CD4-positive, alpha-beta T cell treated with Interleukin-15 for 1 hour (primary cell): ENCODE measurements at regions not wholly inside any gene's neighbourhood (a gene's known extent, or its start where the extent isn't known, plus 50 kb on each side); places are given as distances from the start of the nearest gene placed in this dataset.
"Not testable (repeated sequence)": the region's sequence is repeated elsewhere in the genome, so short reads cannot be mapped to it uniquely, and the experiment has no call there.

ENCODE experiments used
- DNase-seq: peaks from one replicate; pipeline ENCODE4 v3.0.0-alpha.2; 2020

GRCh38 chr14:28157289-28157869, 609.2 kb upstream of the FOXG1 start:
- no peak for DNase-seq

- DNase-seq: peak; percentile 16
Measured at GRCh38 chr14:28157887-28158791, 608.4 kb upstream of the FOXG1 start.

GRCh38 chr14:28161040-28161439, 605.5 kb upstream of the FOXG1 start:
- no peak for DNase-seq

GRCh38 chr14:28163233-28163632, 603.4 kb upstream of the FOXG1 start:
- no peak for DNase-seq

- DNase-seq: no peak
Measured at GRCh38 chr14:28163897-28164296, 602.7 kb upstream of the FOXG1 start.

- DNase-seq: not testable (repeated sequence)
Measured at GRCh38 chr14:28187902-28188830, 578.4 kb upstream of the FOXG1 start.

- no peak for DNase-seq
Measured at GRCh38 chr14:28196878-28197277, 569.7 kb upstream of the FOXG1 start.

GRCh38 chr14:28220391-28220790, 546.2 kb upstream of the FOXG1 start:
- DNase-seq: no peak

- DNase-seq: no peak
Measured at GRCh38 chr14:28240909-28241308, 525.7 kb upstream of the FOXG1 start.

- no peak for DNase-seq
Measured at GRCh38 chr14:28242895-28243294, 523.7 kb upstream of the FOXG1 start.

GRCh38 chr14:28243600-28243999, 523.0 kb upstream of the FOXG1 start:
- no peak for DNase-seq

- DNase-seq: no peak
Measured at GRCh38 chr14:28245216-28245615, 521.4 kb upstream of the FOXG1 start.

GRCh38 chr14:28247491-28247890, 519.1 kb upstream of the FOXG1 start:
- no peak for DNase-seq

GRCh38 chr14:28252124-28252523, 514.5 kb upstream of the FOXG1 start:
- not testable (repeated sequence) for DNase-seq

- DNase-seq: no peak
Measured at GRCh38 chr14:28254768-28255167, 511.8 kb upstream of the FOXG1 start.

- no peak for DNase-seq
Measured at GRCh38 chr14:28264306-28264705, 502.3 kb upstream of the FOXG1 start.

GRCh38 chr14:28272270-28272669, 494.3 kb upstream of the FOXG1 start:
- DNase-seq: no peak

GRCh38 chr14:28280530-28280929, 486.1 kb upstream of the FOXG1 start:
- DNase-seq: no peak

GRCh38 chr14:28280997-28281598, 485.5 kb upstream of the FOXG1 start:
- no peak for DNase-seq

- no peak for DNase-seq
Measured at GRCh38 chr14:28284546-28285300, 481.9 kb upstream of the FOXG1 start.

GRCh38 chr14:28294834-28295440, 471.6 kb upstream of the FOXG1 start:
- no peak for DNase-seq

- DNase-seq: no peak
Measured at GRCh38 chr14:28297559-28297958, 469.0 kb upstream of the FOXG1 start.
